ENCODE measurements at regions not wholly inside any gene's neighbourhood (a gene's known extent, or its start where the extent isn't known, plus 50 kb on each side); places are given as distances from the start of the nearest gene placed in this dataset.

- in situ Hi-C loops (cut with HindIII; ENCODE audit: low pct_unique_long_range_greater_than_20kb, low sequenced_read_pairs), result no loop called here
- no peak for TF ChIP-seq JUND (IDR thresholded peaks at IDR 0.05; ENCODE audit: low read depth)
- no peak for DNase-seq (ENCODE audit: low read depth in 1 of 2, low spot score in 1 of 2)
These were observed 197.2 kb downstream of the GADD45G start for GRCh38 chr9:89801742-89802670.

- peak in 1 of 2 experiments; percentile 42 for DNase-seq (ENCODE audit: low read depth in 1 of 2, low spot score in 1 of 2)
- no peak for TF ChIP-seq JUND (IDR thresholded peaks at IDR 0.05; ENCODE audit: low read depth)
- in situ Hi-C loops (cut with HindIII; ENCODE audit: low pct_unique_long_range_greater_than_20kb, low sequenced_read_pairs), result no loop called here
These were observed 198.1 kb downstream of the GADD45G start for GRCh38 chr9:89802781-89803355.

- no peak for TF ChIP-seq JUND (IDR thresholded peaks at IDR 0.05; ENCODE audit: low read depth)
- DNase-seq (ENCODE audit: low read depth in 1 of 2, low spot score in 1 of 2), result no peak
- in situ Hi-C loops (cut with HindIII; ENCODE audit: low pct_unique_long_range_greater_than_20kb, low sequenced_read_pairs), result no loop called here
These were observed 198.6 kb downstream of the GADD45G start for GRCh38 chr9:89803403-89803802.

DNA sequence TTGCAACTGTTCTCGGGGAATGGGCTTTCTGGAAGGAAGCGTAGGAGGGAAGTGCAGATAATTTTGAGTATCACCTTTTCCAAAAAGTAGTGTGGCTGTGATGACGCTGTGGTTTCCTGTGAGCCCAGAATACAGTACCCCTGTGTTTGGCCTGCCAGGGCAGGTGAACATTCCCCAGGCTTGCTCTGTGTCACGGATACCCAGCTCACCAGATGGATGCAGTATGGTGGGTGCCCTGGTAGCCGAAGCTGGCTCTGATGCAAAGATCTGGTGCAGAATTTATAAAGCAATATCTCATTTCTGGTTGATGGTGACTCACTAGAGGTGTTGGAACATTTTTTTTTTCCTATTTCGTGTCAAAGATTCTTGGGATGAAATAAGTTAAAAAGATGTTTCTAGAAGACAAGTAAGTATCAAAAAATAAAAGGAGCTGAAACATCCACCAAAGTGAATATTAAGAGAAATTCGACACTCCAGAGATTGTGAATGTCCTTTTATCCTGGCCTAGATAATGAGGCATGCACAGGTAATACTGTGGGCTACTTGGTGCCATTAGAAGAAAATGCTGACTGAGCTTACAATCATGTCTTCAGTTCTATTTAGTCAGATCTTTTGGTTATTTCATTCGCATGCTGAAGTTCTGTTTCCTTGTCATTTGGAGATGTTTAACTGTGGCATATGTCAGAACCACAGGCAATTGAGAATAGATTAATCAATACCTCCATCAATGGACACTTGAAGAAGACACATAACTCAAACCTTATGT lies 200.1 kb downstream of the GADD45G start:
- in situ Hi-C loops (cut with HindIII; ENCODE audit: low pct_unique_long_range_greater_than_20kb, low sequenced_read_pairs), result no loop called here
- TF ChIP-seq JUND (IDR thresholded peaks at IDR 0.05; ENCODE audit: low read depth), result no peak
- DNase-seq (ENCODE audit: low read depth in 1 of 2, low spot score in 1 of 2), result no peak

GRCh38 chr9:89805571-89806292 lies 200.9 kb downstream of the GADD45G start:
- in situ Hi-C loops (cut with HindIII; ENCODE audit: low pct_unique_long_range_greater_than_20kb, low sequenced_read_pairs), result no loop called here
- TF ChIP-seq JUND (IDR thresholded peaks at IDR 0.05; ENCODE audit: low read depth), result no peak
- DNase-seq (ENCODE audit: low read depth in 1 of 2, low spot score in 1 of 2), result no peak

GRCh38 chr9:89806371-89807100 lies 201.7 kb downstream of the GADD45G start:
- no peak for DNase-seq (ENCODE audit: low read depth in 1 of 2, low spot score in 1 of 2)
- in situ Hi-C loops (cut with HindIII; ENCODE audit: low pct_unique_long_range_greater_than_20kb, low sequenced_read_pairs), result no loop called here
- no peak for TF ChIP-seq JUND (IDR thresholded peaks at IDR 0.05; ENCODE audit: low read depth)

DNA sequence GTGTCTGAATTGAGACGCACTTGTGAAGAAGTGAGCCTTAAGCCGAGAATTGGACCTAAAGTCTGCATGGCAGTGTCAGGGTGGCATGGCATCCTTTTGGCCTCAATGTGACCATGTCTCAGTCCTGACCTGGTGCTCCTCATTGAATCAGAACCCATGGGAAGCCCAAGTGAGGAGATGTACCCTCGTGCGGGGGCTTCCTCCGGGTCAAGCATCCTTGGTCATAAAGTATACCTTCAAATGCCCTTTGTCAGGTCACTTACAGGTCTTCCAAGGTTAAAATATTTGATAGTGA lies 202.2 kb downstream of the GADD45G start:
- in situ Hi-C loops (cut with HindIII; ENCODE audit: low pct_unique_long_range_greater_than_20kb, low sequenced_read_pairs), result no loop called here
- no peak for TF ChIP-seq JUND (IDR thresholded peaks at IDR 0.05; ENCODE audit: low read depth)
- no peak for DNase-seq (ENCODE audit: low read depth in 1 of 2, low spot score in 1 of 2)

DNA sequence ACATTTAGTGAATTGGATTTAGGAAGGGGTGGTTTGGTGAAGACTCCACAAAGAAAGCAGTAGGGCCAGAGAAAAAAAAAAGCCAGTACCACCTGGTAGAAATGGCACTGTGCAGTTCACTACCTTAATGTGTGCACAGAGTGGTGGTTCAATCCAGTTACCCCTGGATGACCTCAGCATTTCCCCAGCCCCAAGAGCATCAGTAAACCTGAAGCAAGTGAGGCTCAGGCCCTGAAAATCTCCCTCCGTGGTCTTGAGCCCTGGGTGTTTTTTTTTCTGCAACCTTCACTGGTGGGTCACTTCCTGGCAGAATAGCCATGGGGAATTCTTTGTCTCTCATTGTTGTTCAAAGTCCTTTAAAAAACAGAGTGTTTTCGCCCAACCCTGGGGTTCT lies 202.9 kb downstream of the GADD45G start:
- no peak for TF ChIP-seq JUND (IDR thresholded peaks at IDR 0.05; ENCODE audit: low read depth)
- DNase-seq (ENCODE audit: low read depth in 1 of 2, low spot score in 1 of 2), result no peak
- in situ Hi-C loops (cut with HindIII; ENCODE audit: low pct_unique_long_range_greater_than_20kb, low sequenced_read_pairs), result no loop called here

GRCh38 chr9:89808076-89808755 lies 203.4 kb downstream of the GADD45G start:
- in situ Hi-C loops (cut with HindIII; ENCODE audit: low pct_unique_long_range_greater_than_20kb, low sequenced_read_pairs), result no loop called here
- TF ChIP-seq JUND (IDR thresholded peaks at IDR 0.05; ENCODE audit: low read depth), result no peak
- peak in 1 of 2 experiments; percentile 19 for DNase-seq (ENCODE audit: low read depth in 1 of 2, low spot score in 1 of 2)

DNA sequence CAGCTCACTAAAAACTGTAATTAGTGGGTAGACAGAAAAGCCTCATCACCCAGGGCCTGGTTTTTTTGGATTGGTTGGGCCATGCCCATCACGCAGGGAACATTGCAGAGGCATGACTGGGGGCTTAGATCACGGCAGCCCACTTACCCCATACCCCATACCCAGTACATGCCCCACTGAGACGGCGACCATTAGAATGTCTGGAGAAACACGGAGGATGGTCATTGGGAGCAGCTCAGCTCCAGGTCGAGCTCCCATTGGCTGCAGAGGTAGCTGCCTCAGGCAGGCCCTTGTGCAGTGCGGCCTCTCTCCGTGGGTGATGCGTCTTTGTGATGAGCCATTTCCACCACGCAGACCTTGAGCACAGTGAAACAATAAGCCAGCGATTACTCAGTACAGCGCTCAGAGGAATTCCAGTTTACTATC lies 204.0 kb downstream of the GADD45G start:
- in situ Hi-C loops (cut with HindIII; ENCODE audit: low pct_unique_long_range_greater_than_20kb, low sequenced_read_pairs), result no loop called here
- no peak for DNase-seq (ENCODE audit: low read depth in 1 of 2, low spot score in 1 of 2)
- no peak for TF ChIP-seq JUND (IDR thresholded peaks at IDR 0.05; ENCODE audit: low read depth)

DNA sequence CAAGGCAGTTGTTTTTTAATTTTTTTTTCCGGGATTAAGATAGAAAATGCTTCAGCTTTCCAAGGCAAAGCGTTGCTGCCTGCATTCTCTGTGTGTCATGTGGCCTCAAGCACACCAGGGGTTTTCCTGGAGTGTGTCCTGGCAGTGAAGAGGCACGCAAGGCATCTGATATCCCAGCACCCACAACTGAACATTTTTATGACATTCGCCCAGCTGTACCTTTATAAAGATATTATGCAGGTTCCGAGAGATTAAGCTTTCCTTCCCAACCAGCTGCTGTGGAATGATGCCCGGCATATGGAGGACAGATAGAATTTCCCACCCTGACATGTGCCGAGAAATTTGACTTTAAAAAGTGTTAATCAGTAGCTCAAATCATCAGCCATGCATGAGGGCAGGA lies 205.6 kb downstream of the GADD45G start:
- in situ Hi-C loops (cut with HindIII; ENCODE audit: low pct_unique_long_range_greater_than_20kb, low sequenced_read_pairs), result no loop called here
- no peak for TF ChIP-seq JUND (IDR thresholded peaks at IDR 0.05; ENCODE audit: low read depth)
- DNase-seq (ENCODE audit: low read depth in 1 of 2, low spot score in 1 of 2), result no peak
